ENCODE measurements at regions not wholly inside any gene's neighbourhood (a gene's known extent, or its start where the extent isn't known, plus 50 kb on each side); places are given as distances from the start of the nearest gene placed in this dataset.

DNA sequence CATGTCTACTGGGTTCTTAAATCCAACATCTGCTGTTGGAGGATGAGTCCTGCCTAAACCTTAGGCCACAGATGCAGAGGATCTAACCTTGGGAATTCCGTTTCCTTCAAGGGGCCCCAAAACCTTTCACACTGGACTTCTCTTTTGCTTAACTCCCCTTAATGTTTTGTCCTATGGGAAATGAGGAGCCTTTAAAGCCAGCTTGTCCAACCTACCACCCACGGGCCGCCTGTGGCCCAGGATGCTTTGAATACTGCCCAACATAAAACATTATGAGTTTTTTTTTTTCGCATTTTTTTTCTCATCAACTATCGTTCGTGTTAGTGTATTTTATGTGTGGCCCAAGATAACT, 157.2 kb upstream of the SLC1A4 start:
- DNase-seq, result no peak

DNA sequence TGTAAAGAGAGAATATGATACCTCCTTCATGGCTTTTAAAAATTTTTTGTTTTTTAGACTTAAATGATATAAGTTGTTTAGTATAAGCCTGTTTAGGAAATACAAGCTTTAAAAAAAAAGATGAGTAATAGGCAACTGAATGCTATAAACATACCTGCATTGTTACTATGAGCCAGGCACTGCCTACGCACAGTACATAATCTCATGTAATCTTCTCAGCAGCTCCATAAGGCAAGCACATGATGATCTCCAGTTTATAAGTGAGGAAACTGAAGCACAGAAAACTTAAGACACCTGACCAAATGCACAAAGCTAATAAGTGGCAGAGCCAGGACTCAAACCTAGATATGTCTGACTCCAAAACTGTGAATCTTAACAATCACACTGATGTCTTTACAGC, 156.3 kb upstream of the SLC1A4 start:
- DNase-seq, result peak; percentile 29

DNA sequence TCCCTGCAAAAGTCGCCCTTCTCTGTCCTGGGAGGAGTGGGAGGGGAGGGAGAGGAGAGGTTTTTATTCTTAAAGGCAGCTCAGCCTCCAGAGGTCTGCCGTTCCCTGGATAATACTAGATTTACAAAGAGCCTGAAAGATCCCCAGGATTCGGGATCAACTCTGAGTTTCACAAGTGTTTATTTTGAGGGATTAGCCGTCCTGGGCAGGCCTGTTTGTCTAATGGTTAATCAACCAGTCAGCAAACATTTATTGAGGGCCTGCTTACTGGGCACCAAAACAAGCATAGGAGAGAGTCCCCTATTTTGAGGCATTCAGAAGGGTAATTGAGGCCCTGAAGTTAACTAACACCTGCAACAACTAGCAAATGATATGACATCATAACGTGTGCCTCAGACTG, 152.6 kb upstream of the SLC1A4 start:
- DNase-seq, result peak; percentile 19

DNA sequence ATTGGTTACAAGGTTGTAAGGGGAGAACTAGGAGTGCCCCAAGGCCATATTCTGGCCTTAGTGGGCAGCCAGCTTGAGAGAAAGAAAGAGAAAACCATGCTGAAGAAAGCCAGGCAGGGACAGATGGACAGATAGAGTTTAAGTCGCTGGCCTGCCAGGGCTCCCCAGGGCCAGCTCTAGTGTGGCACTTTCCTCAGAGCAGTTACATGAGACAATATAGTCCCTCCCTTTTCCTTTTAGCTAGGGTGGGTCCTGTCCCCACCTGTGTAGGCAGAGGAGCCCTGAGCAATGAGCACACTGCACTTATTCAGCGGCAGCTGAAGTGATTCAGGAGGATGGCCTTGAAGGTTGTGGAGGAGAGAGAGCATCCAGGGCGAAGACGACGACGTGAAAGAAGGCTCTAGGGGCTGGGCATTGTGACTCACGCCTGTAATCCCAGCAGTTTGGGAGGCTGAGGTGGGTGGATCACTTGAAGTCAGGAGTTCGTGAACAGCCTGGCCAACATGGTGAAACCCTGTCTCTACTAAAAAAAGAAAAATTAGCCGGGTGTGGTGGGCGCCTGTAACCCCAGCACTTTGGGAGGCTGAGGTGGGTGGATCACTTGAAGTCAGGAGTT, 152.0 kb upstream of the SLC1A4 start:
- no peak for DNase-seq

DNA sequence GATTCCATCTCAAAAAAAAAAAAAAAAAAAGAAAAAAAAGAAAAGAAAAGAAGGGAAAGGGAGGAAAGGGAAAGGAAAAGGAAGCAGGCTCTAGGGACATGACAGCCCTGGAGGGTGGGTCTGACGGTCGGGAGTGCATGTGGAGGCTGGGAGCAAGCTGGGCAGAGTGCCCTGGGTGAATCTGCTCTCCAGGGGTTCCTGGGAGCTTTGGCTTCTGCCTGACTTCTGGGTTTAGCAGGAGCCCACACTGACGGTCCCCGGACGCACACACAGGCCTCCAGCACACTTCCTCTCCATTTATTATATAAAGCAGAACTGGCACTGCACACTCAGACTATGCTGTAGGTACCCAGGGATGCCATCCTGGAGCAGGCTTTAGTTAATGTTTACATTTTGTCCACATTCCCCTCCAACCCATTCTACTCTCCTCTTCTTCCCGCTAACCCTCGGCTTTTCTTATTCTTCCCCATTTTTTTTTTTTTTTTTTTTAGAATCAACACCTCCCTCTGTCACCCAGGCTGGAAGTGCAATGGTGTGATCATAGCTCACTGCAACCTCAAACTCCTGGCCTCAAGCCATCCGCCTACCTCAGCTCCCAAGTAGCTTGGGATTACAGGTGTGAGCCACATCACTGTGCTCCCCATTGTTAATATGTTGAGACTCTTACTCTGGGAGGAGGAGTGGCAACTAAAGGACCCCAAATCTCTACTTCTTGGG, 151.1 kb upstream of the SLC1A4 start:
- no peak for DNase-seq

DNA sequence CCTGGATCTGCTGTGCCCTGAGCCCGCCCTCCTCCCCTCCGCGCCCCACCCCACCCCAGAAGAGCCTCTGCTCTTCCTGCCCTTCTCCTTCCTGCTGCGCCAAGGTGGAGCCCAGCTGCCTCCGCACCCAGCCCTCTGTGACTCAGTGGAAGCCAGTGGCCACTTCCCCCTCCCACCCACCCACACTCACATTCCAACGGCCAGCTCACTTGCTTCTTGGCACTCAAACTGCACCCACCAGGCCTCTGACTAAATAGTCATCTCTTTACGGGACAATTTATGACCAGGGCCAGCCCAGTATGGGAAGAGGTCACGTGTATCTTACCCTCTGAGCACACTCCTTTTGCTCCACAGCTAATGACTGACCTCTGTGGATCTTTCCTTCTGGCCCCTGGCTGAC, 150.4 kb upstream of the SLC1A4 start:
- DNase-seq, result no peak

DNA sequence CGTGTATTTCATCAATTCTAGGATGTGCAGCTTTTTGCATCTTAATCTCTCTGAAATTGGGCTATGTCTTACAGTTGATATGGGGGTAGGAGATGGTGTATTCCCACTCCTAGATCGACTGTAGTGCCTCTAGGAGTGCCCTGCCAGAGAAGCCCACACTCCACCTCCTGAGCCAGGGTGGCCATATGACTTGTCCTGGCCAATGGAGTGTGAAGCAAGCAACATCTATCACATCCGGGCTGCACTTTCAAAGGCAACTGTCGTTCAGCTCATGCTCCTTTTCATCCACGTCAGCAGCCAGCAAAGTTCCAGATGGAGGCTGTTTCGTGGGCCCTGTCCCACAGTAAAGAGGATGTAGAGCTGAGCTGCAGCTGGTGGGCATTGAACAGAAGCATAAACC, 149.4 kb upstream of the SLC1A4 start:
- no peak for DNase-seq

DNA sequence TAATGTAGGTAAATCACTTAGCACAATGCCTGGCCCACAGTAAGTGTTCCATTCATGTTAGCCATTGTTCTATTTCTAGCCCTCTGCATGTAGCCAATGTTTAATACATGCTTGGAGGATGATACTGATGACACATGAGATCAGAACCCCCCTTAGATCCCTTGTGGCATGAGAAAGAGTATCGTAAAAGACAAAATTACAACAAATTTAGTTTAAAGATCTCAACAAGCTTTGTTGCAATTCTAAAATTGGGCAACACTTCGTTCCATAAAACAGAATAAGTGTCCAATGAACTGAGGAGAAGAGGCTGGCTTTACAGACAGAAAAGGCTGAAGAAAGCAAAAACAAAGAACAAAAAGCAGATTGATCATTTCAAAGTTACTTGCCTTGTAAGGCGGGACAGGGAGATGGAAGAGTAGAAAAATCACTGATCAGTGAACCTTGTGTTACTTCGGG, 148.7 kb upstream of the SLC1A4 start:
- no peak for DNase-seq

DNA sequence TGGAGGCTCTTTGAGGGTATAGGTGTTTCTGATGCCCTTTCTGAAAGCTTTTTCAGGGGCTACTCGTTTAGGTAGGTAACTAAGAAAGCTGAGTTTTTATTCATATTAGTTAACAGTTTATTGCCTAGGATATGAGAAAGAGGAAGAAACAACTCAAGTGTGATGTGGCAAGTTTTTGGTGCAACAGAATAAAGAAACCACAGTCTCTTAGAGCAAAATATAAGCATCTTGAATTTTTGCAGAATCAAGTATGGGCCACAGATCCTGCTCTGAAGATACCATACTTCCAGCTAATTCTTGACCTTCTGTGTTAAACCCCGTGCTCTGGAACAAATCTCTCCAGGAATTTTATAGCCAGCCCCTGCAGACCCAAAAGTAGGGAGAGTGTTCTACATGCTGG, 147.7 kb upstream of the SLC1A4 start:
- DNase-seq, result no peak

DNA sequence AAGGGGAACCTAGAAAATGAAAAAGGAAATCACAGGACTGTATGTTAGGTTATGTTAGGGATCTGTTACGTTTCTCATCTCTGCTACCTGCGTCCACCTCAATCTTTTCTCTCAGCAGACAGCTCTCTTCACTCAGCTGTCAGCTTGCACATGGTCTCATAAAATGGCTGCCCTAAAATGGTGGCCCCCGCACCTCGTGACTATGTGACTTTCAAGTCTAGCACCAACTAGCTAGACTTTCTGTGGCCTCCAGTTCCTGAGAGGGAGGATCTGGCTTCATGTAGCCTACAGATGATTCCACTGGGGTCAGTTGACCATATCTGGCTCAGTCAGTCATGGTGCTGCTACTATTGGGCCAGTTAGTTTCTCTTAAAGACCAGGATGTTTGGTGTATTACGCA, 147.2 kb upstream of the SLC1A4 start:
- DNase-seq, result no peak

DNA sequence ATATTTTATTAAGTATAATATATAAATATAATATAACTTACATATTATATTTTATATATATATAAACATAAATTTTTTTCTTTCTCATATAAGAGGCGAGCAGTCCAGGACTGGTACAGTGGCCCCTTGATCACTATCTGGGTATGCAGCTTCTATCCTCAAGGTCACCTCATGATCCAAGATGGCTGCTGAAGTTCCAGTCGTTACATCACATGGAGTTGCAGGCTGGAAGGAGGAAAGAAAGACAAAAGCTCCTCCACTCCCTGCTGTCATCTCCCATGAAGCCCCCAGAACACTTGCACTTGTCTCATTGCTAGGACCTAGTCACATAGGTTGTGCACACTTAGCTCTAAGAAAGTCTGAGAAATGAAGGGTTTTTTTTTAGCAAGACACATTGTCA, 145.1 kb upstream of the SLC1A4 start:
- peak; percentile 16 for DNase-seq

DNA sequence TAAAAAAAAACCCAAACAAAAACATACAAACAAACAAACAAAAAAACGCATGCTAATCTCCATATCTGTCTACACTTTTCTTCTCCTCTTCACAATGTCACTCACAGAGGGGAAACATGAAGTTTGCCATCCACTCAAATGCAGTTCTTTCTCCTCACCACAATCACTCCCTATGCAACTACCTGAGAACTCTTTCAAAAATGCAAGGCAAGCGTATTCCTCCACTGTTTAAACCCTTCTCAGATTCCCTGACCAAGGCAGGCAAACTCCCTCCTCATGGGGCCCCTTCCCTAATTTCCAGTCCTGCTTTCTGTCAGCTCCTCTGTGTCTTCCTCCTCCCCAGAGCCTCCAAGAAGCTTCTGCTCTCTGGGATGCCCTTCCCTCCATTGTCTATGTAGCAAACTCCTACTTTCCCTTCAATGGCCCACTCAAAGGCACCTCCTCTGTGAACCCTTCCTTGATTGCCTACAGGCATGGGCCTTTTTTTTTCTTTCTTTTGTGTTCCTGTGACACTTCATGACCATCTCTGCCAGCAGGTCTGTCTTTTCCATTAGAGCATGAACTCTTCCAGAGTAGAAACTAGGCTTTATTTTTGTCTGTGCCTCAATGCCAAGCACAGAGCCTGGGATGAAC, 143.8 kb upstream of the SLC1A4 start:
- no peak for DNase-seq

DNA sequence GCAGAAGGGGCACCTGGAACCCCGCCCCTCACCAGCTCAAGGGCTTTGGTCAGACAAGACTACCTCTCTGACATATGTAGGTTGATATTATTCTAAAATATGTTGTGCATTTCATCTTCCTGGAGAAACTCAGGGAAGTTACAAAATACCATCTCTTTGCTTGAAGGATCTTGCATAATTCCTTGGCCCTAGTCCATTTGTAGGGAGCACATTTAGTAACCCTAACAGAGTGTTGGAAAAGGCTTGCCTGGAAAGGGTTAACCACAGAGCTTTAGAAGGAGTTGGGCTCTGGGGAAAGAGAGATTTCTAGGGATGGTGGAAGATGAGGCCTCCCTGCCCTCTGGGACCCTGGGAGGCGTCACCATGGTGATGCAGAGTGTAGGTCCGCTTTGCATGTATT, 143.0 kb upstream of the SLC1A4 start:
- DNase-seq, result no peak

DNA sequence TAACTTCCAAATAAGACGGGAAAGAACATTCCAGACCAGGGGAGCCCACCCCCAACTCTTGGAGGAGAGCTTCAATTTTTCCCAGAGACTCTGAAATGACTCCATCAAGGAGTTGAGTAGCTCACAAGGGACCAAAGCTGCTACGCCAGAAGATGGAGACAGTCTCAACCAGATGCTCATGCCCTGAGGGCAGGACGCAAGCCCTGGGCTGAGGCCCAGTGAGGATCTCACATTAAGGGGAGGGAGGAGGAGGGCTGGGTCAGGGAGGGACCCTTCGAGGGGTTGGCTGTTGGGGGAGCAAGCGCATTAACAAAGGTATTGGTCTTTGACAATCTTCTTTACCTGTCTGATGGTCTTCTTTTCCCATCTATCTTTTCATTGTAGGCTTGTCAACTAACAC, 141.3 kb upstream of the SLC1A4 start:
- DNase-seq, result no peak

DNA sequence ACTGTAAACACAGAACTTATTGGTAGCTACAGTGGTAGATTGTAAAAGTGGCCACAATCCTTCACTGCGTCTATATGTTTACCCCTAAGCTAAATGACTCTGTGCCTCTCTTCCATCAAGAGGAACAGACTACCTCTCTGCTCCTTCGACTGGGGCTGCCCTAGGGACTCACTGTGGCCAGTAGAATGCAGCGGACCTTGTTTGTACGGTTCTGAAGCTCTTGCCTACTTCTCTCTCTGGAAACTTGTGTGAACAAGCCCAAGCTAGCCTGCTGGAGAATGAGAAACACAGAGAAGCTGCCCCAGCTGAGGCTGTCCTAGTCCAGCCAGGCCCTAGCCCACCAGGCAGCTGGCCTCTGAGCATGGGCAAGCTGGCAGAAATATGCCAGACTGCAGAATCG, 140.8 kb upstream of the SLC1A4 start:
- no peak for DNase-seq

DNA sequence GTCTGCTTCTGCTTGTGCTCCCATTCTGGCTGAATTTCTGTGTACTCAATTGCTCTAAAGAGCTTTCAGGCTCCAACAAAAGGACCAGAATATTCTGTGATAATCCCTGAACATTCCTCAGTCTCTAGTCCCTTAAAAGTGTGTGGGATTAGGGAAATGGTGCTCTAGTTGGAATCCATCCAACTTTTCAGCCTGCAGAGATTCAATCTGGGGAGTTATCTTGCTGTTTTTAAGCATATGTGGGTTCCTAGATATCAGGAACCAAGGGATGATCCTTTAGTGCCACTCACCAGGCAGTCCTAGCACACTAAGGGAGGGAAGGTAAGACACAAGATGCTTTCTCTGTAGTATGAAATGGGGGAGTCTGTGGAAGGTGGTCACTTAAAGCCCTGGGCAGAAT, 140.3 kb upstream of the SLC1A4 start:
- no peak for DNase-seq

DNA sequence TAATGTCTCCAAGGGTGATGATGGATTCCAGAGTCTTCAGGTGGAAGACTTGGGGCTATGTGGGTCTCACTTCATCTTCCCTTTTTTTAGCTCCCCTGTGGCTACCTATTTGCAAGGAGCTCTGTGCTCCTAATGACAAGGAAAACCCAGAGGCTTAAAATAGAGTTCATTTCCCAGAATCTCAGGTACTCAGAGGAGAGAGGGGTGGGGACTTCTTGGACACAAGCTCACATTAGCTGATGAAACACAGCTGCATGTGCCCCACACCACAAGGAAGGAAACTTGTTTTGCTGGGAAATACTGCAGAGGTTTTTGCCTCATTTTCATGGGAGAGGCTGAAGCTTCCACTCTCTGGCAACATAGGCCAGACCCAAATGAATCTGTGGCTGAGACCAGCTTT, 138.6 kb upstream of the SLC1A4 start:
- no peak for DNase-seq

DNA sequence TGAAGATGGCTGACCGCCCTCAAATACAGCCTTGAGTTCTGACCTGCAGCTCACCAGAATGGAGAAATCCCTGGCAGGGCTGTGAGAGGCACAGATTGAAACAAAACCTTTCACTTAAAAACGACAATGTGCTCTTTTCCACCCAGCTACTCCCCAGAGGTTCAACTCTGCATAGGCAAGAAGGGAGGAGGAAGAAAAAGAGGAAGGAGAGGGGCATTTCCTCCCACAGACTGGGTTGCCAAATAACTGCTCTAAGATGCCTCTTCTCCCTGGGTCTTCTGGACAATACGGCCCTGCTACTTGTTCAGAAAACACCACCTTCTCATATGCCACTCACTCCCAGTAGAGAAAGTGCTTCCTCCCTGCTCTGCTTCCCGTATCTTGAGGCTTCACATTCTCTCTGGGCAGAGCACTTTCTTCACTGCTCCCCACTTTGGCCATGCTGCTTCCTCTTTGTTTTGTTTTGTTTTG, 136.4 kb upstream of the SLC1A4 start:
- DNase-seq, result no peak

DNA sequence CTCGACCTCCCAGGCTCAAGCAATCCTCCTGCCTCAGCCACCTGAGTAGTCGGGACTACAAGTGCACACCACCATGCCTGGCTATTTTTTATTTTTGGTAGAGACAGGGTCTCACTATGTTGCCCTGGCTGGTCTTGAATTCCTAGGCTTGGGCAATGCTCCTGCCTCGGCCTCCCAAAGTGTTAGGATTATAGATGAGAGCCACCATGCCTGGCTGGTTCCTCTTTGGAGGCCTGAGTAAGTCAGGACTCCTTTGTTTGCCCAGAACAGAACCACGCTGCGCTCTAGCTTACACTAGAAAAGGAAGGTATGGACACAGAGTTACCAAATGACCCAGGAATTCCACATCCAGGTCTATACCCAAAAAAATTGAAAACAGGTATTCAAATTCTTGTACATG, 135.9 kb upstream of the SLC1A4 start:
- DNase-seq, result no peak

DNA sequence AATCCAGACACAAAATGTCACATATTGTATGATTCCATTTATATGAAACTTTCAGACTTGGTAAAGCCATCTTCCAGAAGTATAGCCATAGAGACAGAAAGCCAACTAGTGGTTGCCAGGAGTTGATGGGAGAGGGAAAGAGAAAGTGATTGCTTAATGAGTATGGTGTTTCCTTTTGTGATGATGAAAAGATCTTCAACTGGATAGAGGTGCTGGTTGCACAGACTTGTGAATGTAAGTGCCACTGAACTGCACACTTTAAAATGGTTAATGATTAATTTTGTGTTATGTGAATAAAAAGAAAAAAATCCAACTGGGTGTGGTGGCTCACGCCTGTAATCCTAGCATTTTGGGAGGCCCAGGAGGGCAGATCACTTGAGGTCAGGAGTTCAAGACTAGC, 135.3 kb upstream of the SLC1A4 start:
- DNase-seq, result no peak

DNA sequence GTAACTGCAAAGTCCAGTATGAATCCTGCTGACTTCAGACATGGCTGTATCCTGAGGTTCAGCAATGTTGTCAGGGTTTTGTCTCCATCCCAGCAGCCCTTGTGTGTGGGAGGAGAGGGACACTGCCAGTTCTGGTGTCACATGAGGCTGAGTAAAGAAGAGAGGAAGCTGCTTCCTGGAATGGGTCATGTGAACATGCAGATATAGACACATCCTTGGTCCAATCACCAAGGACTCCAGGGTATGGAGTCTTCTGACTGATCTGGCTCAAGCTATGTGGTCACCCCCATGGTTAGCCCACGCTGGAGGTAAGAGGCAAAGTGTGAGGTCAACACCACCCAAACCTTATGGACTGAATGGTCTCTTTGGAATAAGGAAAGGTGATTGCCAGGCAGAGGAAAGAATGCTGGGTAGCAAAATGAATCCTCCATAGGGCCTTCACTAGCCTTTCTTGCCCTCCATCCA, 134.4 kb upstream of the SLC1A4 start:
- no peak for DNase-seq

DNA sequence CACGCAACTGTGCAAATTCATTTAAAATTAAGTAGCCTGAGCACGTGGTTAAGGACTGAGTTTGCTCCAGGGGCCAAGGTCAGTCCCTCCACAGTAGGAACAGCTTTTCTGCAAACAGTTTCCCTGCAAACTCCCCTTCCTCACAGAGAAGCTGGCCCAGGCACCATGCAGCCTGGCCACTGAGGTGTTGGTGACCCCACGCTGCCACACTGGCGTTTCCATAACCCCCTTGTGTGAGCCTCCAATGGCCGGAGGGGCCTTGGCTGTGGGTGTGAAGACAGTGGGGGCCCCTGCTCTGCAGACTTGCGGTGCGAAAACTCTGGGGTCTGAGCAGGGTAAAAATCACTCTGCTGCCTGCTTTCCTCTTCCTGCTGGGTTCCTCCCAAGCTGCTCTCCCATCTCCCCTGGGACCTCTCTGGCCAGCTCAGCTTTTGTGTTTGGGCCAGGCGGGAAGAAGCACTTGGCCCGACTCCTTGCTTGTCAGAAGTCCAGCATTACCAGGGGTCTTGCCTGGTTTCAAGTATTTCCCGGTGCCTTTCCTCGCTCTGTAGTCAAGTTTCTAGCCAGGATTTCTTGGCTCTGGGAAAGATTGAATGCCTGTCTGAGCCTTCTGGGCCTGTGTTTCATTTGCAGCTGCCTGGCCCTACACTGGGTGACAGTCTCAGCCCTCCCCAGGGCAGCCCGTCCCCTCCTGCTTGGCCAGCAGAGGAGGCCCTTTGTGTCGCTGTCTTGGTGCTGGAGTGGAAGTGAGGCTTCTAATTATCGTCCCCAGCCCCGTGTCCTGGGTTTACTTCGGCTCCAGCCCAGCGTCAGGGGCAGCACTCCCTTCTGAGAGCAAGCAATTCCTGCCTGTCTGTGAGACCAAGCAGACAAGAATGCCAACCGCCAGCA, 131.4 kb upstream of the SLC1A4 start:
- DNase-seq, result peak; percentile 54

DNA sequence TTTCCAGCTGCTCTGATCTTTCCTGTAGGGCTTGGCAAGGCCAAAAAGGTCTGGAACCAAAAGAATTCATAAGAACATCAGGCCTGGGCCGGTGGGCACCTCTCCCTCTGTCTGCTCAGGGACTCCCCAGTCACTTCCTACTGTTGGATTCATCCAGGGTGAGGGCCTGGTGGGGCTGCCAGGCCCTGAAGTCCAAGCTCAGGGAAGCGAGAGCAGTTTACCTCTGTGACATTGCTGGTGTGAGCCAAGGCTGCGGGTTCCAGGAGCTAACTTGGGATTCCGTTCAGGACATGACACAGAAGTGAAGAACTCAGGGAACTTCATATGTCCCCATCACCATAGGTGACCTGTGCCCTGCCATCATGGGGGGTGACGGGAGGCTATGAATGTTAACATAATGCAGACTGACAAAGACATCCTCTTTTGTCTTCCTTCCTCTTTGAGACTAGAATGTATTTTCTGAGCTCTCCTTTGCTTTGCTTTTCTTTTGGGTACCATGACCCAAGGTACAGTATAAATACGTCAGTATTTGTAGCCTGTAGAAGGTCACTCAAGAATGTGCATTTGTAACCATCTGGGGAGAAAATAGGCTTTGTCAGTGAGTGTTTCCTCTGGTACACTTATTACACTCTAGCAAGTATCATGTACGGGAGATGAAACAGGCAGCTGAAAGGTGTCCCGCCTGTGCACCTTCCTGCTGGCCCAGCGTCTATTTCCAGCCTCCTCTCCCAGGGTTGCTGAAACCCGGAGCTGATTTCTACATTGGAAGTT, 130.5 kb upstream of the SLC1A4 start:
- DNase-seq, result no peak
